Uterus (tissue), 3 donors: ENCODE measurements at regions not wholly inside any gene's neighbourhood (a gene's known extent, or its start where the extent isn't known, plus 50 kb on each side); places are given as distances from the start of the nearest gene placed in this dataset.

Experiments used
- DNase-seq, 2 donors: peaks; one replicate each; pipeline ENCODE4 v3.0.0-alpha.2; 2019 to 2020
- H3K27ac ChIP-seq, 2 donors: fragments of 200-600 bp; sonication (generic); 1 replicate in 1 of 2; 2 replicates in 1 of 2; pipeline ENCODE4 v1.5.1; 2016 to 2018
- H3K27me3 ChIP-seq, 2 donors: fragments of 200-600 bp; sonication (generic); one replicate each; pipeline ENCODE4 v1.5.1; 2018 to 2019; ENCODE audit warnings: control low read depth in 1 of 2
- H3K36me3 ChIP-seq, 2 donors: fragments of 200-600 bp; sonication (generic); one replicate each; pipeline ENCODE4 v1.5.1; 2019; ENCODE audit warnings: control low read depth in 1 of 2
- H3K4me1 ChIP-seq, 2 donors: fragments of 200-600 bp; sonication (generic); one replicate each; pipeline ENCODE4 v1.5.1; 2018 to 2019; ENCODE audit warnings: control low read depth in 1 of 2
- H3K4me3 ChIP-seq, 2 donors: fragments of 200-600 bp; sonication (generic); 1 replicate in 1 of 2; 2 replicates in 1 of 2; pipeline ENCODE4 v1.5.1; 2018 to 2019; ENCODE audit warnings: mild to moderate bottlenecking in 1 of 2
- H3K9me3 ChIP-seq, 2 donors: fragments of 200-600 bp; sonication (generic); one replicate each; pipeline ENCODE4 v1.5.1; 2019; ENCODE audit warnings: control low read depth in 1 of 2
- POLR2A ChIP-seq, 2 donors: fragments of 450-650 bp; IDR thresholded peaks; one replicate each; pipeline ENCODE4 v1.6.1; 2016; ENCODE audit warnings: antibody characterized with exemption in 2 of 2, mild to moderate bottlenecking in 1 of 2, moderate library complexity in 1 of 2
- intact Hi-C: fragments of 100-400 bp; cut with DNase I; formaldehyde crosslinking; loops from one replicate; pipeline ENCODE4 v1.15.1; 2023; ENCODE audit warnings: low total_unique reads
- TF ChIP-seq, protein P1 (sequence below), 4 experiments: fragments of 200-600 bp in 2 of 4; fragments of 450-650 bp in 2 of 4; sonication (generic) in 2 of 4; IDR thresholded peaks; one replicate each; pipeline ENCODE4 v1.5.1; 2016 to 2019; ENCODE audit warnings: antibody characterized with exemption in 4 of 4, mild to moderate bottlenecking in 2 of 4, moderate library complexity in 1 of 4
- donor health status: DM: yes; HTN: yes; CAD: no.

DNA sequence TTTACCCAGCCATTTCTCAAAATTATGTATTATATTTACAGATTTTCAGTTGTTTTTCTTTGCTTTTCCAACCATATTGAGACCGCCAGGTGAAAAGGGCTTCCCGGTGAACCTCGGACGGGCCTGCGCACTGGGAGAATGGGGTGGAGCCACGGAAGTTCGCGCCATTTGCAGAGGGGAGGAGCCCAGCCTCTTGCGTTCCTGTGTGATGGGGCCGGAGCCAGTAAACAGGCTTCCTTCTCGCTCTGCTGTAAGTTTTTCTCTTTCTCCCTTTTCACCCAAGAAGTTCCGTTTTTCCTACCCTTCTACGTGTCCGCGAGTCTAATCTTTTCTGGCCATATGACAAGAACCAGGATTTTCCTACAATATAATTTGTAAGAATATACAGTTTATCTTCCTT is 1108.8 kb upstream of the SEL1L start:
- DNase-seq = no peak
- Histone ChIP-seq H3K27ac (no peak overlapping the region), H3K4me3 (no peak overlapping the region), H3K27me3 (no peaks in the 10 kb centered on the region), H3K4me1 (no peaks in the 10 kb centered on the region), H3K9me3 (no peaks in the 10 kb centered on the region), H3K36me3 (no peaks in the 10 kb centered on the region)
- intact Hi-C loops = no loop called here
- TF ChIP-seq, protein P1, sequence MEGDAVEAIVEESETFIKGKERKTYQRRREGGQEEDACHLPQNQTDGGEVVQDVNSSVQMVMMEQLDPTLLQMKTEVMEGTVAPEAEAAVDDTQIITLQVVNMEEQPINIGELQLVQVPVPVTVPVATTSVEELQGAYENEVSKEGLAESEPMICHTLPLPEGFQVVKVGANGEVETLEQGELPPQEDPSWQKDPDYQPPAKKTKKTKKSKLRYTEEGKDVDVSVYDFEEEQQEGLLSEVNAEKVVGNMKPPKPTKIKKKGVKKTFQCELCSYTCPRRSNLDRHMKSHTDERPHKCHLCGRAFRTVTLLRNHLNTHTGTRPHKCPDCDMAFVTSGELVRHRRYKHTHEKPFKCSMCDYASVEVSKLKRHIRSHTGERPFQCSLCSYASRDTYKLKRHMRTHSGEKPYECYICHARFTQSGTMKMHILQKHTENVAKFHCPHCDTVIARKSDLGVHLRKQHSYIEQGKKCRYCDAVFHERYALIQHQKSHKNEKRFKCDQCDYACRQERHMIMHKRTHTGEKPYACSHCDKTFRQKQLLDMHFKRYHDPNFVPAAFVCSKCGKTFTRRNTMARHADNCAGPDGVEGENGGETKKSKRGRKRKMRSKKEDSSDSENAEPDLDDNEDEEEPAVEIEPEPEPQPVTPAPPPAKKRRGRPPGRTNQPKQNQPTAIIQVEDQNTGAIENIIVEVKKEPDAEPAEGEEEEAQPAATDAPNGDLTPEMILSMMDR (IDR thresholded peaks at IDR 0.05) = no peak
- TF ChIP-seq POLR2A (IDR thresholded peaks at IDR 0.05) = no peak

DNA sequence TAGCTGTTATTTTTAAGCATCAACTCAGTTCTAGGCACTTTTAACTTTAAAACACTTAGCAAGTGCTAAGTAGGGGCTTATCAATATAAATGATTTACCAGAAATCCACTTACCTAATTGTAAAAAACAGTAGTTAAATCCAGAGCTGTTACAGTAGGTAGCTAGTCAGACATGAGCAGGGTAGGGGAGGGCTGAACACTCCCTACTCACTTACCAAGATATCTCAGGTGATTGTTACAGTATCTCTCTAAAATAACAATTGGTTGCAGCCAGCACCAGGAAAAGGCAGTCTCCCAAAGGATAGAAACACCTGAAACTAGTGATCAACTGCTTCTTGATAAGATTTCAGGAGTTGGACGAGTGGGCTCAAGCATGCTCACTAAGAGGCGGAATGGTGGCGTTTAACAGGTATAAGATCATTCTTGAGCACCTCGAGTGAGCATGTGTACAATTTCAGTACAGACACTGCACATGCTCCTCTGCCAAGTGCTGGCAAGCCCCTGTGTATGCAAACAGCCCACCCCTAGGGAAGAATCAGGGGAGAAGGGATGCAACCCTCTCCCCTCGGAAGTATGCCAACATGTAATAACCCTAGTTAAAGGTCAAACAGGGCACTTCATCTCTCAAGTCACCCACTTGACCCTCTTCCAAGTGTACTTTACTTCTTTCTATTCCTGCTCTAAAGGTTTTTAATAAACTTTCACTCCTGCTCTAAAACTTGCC is 1113.6 kb upstream of the SEL1L start:
- Histone ChIP-seq H3K27ac (no peak overlapping the region), H3K9me3 (no peaks in the 10 kb centered on the region), H3K27me3 (no peaks in the 10 kb centered on the region), H3K36me3 (no peaks in the 10 kb centered on the region), H3K4me3 (no peak overlapping the region), H3K4me1 (no peaks in the 10 kb centered on the region)
- no peak for TF ChIP-seq POLR2A (IDR thresholded peaks at IDR 0.05)
- TF ChIP-seq, protein P1 (IDR thresholded peaks at IDR 0.05) = no peak
- intact Hi-C loops = no loop called here
- no peak for DNase-seq

DNA sequence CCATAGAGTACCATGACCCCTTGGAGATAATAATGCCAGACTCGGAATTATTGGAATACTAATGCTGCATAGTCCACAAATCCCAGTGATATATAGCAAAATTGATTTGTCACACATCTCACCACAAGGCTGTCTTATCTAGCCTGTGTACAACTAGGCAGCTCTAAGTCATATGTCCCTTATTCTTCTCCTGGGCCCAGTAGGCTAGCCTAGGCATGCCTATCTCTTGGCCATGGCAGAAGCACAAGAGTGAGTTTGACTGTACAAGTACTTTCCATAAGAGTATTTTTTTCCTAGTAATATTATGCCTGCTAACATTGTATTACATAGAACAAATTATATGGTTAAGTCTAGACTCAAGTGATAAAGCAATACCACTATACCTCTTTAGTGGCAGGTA is 1122.1 kb upstream of the SEL1L start:
- Histone ChIP-seq H3K27ac (no peak overlapping the region), H3K36me3 (no peaks in the 10 kb centered on the region), H3K4me3 (no peak overlapping the region), H3K27me3 (no peaks in the 10 kb centered on the region), H3K4me1 (no peaks in the 10 kb centered on the region), H3K9me3 (no peaks in the 10 kb centered on the region)
- intact Hi-C loops = no loop called here
- DNase-seq = no peak
- TF ChIP-seq, protein P1 (IDR thresholded peaks at IDR 0.05) = no peak
- no peak for TF ChIP-seq POLR2A (IDR thresholded peaks at IDR 0.05)

DNA sequence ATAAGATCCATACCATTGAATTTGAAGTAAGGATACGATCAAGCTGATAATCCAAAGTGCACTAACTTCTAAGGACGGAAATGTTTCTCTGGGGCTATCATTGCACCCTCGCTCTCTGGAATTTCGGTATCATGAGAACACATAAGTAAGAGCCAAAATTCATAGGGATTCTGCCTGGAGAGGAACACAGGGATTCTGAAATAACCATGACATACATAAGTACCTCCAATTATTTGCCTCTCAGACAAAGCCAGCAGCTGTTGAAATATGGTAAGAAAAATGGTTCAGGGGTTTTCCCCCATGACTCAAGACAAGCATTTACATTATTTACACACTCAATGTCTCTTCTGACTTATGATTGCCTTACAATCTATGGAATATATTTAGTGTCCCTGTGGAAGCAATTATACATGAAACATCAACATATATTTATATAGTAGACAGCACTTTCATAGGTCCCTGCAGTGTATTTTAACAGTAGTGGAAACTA is 1123.6 kb upstream of the SEL1L start:
- no peak overlapping the region for H3K4me3 ChIP-seq
- intact Hi-C loops = no loop called here

DNA sequence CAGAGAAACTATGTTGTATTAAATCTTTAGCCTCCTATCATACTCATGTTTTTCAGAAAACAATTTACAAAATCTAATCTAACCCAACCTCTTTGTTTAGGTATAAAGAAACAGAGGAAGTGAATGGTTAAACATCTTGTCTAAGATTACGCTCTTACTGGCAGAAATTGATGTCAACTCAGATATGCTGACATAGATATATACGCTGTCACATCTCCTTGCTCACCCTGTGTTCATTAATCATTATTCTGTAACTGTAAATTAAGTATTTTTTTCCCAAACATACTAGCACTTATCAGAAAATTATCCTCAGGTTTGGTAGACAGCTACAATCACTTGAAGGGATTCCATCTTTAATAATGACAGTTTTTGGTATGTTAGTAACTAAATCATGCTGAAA is 1127.6 kb upstream of the SEL1L start:
- TF ChIP-seq, protein P1 (IDR thresholded peaks at IDR 0.05) = no peak
- no peak for TF ChIP-seq POLR2A (IDR thresholded peaks at IDR 0.05)

More for the DNA sequence above, 1123.6 kb upstream of the SEL1L start:
- H3K27ac ChIP-seq = no peak overlapping the region
- no peaks in the 10 kb centered on the region for H3K36me3 ChIP-seq
- no peaks in the 10 kb centered on the region for H3K4me1 ChIP-seq
- H3K9me3 ChIP-seq = no peaks in the 10 kb centered on the region
- no peaks in the 10 kb centered on the region for H3K27me3 ChIP-seq
- TF ChIP-seq POLR2A (IDR thresholded peaks at IDR 0.05) = no peak
- TF ChIP-seq, protein P1 (IDR thresholded peaks at IDR 0.05) = no peak
- no peak for DNase-seq

More for the DNA sequence above, 1127.6 kb upstream of the SEL1L start:
- Histone ChIP-seq H3K36me3 (no peaks in the 10 kb centered on the region), H3K9me3 (no peaks in the 10 kb centered on the region), H3K27ac (no peak overlapping the region), H3K27me3 (no peaks in the 10 kb centered on the region), H3K4me1 (no peaks in the 10 kb centered on the region), H3K4me3 (no peak overlapping the region)
- intact Hi-C loops = no loop called here
- DNase-seq = no peak
